DMS153 treated with DMSO at 0.1 percent for 48 hours (cell line): ENCODE measurements at regions not wholly inside any gene's neighbourhood (a gene's known extent, or its start where the extent isn't known, plus 50 kb on each side); places are given as distances from the start of the nearest gene placed in this dataset.
"Not testable (repeated sequence)": the region's sequence is repeated elsewhere in the genome, so short reads cannot be mapped to it uniquely, and the experiment has no call there.

Source experiments
- DNase-seq: peaks from one replicate; lab custom pipeline; 2025; ENCODE audit not compliant: unreplicated experiment; lab: John Stamatoyannopoulos, UW

GRCh38 chr4:162740228-162740627, 426.5 kb downstream of the NAF1 start:
- DNase-seq, result not testable (repeated sequence)

- DNase-seq, result not testable (repeated sequence)
Observed at GRCh38 chr4:162739596-162739995, 427.1 kb downstream of the NAF1 start.

DNA sequence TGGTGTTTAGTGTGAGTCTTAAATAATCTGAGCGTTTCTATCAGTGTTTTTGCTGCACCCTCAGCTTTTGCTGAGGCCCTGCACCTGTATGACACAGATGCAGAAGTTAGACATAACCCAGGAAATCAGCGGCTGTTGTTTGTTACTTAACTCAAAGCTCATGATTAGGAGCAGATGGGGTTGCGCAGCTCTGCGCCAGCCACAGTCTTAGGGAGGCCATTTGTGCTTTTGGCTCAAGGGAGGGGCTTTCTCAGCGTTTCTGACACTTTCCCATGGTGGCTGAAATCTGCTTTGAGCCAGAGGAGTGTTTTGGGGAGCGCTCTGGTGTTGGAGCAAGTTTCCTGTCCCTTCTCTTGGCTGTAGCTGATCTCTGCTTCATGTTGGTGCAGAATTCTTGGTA, 433.8 kb downstream of the NAF1 start:
- no peak for DNase-seq

GRCh38 chr4:162727766-162728165, 438.9 kb downstream of the NAF1 start:
- DNase-seq, result no peak

GRCh38 chr4:162727232-162727631, 439.5 kb downstream of the NAF1 start:
- DNase-seq, result no peak

- DNase-seq, result no peak
Observed at GRCh38 chr4:162715401-162715800, 451.3 kb downstream of the NAF1 start.

DNA sequence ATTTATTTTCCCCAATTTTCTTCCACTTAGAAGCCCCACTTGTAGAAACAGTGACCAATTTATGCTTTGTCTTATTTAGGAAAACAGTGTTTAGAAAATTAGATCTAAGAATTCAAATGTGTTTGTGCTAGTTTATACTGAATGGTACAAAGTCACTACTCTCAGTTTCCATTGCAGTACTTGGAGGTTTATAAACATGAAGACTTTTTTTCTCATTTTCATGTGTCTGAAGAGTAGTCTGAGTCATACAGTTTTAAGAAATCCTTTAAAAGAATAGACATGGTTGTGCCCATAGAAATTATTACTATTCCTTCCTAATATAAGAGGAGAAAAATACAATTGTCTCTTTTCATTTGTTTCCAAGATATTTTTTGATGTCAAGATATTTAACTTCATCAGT, 458.7 kb downstream of the NAF1 start:
- no peak for DNase-seq

DNA sequence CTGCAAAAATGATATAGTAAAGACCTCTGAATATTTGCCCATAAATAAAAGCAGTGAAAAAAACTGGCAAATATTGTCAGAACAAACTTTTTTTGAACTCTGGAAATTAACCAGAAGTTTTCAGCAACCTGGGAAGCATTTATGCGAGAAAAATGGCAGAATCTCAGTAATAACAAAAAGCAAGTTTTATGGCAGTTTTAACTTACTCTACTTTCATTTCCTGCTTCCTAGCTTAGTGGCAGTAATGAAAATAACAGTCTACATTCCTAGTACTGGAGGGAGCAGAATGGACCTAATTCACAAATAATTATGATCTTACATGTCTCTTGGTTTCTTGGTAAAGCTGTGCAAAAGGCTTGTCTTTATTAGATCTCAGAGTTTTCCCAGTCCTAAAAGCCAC, 460.1 kb downstream of the NAF1 start:
- DNase-seq, result no peak

DNA sequence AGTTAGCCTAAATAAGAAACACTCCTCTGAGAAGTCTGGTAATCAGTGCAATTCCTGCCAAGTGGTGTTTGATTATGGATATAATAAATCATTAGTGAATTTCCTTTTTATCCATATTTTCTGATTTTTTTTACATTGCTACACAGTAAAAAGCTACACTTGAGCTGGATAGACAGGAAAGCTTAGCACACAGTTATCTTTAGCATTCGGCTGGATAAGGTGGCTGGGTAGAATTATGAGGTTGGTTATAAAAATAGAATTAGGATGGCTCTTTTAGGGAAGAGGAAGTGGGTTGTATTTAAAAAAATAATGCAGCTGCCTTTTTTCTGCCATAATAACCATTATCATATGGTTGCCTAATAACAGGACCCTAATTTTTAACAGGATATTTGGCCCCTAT, 460.6 kb downstream of the NAF1 start:
- no peak for DNase-seq

- no peak for DNase-seq
Observed at GRCh38 chr4:162705130-162705803, 461.4 kb downstream of the NAF1 start.

DNA sequence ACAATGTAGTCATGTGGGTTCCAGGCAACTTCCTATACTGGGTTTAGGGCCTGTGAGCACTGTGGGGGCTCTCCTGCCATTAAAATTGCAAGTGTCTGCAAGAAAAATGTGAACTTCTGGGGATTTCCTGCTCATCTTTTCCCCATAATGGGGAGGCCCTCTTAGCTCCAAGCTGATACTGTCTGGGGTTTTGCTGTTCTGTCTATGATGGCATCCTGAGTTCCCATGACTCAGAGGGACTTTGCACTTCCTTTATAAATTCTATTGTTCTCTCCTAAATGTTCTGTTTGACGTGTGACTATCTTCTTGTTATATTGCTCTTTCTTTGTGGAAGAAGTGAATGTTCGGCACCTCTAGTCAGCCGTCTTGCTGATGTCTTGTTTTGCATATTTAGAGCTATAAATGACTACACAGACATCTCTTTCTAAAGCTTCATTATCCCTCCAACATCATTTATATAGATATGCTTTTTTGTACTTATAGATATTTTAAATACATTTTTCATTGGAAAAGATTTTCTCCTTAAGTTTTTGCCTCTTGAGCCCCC, 465.8 kb downstream of the NAF1 start:
- no peak for DNase-seq

- no peak for DNase-seq
Observed at GRCh38 chr4:162700358-162700757, 466.3 kb downstream of the NAF1 start.

- no peak for DNase-seq
Observed at GRCh38 chr4:162699629-162700028, 467.1 kb downstream of the NAF1 start.

DNA sequence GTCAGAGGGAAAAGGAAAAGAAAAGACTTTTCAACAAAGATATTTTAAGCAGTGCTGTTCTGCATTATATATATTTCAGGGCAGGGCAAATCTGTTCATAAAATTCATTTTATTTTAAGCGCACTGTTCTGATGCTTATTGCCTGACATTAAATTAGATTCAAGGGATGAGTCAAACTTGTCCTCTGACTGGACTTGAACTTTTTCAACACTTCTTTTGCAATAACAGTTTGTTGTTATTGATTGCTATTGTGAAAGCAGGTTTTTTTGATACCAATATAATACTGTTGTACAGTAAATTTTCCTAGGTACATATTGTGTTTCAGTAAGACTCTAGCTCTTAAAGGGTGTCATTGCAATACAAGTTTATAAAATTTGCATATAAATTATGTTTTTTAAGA, 481.3 kb downstream of the NAF1 start:
- no peak for DNase-seq

- DNase-seq, result no peak
Observed at GRCh38 chr4:162684998-162685397, 481.7 kb downstream of the NAF1 start.

GRCh38 chr4:162684371-162684700, 482.4 kb downstream of the NAF1 start:
- no peak for DNase-seq

DNA sequence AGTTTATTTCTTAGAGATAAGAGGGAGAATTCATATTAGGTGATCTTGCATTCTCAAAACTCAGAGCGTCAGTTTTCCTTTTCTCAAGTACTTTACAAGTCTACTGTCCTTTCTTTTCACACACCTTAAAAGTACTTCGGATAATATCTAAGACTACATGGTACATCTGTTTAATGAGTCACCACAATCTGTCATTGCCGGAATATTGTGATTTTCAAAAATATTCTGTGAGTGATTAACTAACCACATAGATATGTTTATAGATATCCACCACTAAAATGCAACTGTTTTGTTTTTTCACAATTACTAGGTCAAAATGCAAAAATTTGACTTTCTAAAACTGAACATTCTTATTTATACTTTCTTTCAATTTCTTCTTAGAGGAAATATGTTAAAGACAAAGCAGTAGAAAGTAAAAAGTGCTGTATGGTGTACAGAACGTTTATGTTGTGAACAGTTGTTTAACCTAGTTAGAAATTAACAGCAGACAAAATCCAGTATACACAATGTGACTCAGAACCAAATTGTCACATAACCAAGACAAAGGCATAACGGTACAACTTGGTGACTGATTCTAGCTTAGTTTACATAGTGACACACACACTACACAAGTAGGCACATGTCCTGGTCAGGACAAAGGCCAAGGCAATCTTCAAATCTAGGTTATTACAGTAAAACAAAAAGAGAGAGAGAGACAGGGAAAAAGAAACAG, 482.9 kb downstream of the NAF1 start:
- DNase-seq, result no peak

DNA sequence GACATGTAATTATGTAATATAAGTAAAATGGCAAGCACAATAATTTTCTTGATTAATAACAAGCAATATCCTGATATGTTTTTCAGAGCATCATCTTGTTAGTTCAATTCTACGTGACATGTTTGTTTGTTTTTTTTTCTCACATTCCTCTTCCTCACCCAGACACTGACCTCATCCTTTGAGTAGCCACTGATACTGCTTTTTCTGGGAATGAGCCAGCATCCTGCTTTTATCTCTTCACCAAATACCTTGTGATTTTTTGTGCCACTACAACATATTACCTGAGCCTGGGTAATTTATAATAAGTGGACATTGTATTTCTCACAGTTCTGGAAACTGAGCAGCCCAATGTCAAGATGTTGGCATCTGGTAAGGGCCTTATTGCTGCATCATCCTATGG, 484.0 kb downstream of the NAF1 start:
- DNase-seq, result no peak

GRCh38 chr4:162681212-162681611, 485.5 kb downstream of the NAF1 start:
- DNase-seq, result no peak

DNA sequence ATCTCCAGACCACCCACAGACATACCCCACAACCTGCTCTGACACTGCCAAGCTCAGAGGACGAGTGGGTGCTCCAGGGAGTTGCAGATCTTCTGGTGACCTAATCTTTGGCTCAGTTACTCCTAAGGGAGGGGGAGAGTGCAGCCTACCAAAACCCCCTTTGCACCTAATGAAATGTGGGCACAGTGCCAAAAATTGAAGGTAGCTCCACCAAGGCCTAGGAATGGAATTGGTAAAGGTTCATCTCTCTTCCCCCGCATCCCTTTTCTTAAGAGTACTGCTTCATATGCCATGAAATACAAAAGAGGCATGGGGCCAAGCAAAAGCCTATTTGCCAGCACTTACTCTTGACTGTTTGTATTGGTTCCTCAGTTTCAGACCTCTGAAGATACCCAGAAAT, 491.0 kb downstream of the NAF1 start:
- DNase-seq, result no peak

- no peak for DNase-seq
Observed at GRCh38 chr4:162661913-162662312, 498.1 kb upstream of the FSTL5 start.

DNA sequence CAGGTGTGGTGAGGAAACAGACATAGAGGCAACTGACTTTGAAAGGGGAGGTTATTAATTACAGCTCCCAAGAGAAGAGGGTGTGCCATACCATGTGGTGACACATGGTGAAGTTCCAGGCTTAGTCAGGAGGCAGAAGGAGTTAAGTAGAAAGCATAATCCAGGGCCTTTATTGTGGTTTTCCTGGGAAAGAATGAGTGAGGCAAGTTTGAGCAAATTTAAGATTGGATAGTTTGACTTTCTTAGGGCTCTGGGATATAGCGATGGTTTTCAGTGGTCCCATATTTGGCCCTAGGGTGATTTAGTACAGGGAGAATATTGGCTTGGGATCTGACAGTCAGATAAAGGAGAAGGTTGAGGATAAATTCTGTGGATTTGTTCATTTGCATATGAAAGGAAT, 495.9 kb upstream of the FSTL5 start:
- no peak for DNase-seq

DNA sequence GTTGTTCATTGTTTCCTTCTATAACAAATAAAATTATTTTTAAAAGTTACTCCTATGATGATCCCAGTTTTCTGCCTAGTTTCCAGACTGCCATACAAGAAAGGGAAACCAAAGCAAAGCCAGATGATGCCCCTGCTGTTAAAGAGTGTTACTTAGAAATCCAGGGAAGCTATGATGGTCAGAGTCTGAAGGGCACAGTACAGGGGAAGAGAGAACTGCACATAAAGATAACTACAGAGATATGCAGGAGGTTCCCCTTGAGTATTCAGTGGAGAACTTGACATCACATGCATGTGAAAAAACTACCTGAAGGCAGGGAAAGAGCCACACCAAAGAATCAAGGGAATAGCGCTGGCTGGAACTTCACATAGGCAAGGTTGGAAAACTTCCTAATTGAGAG, 494.2 kb upstream of the FSTL5 start:
- DNase-seq, result no peak
